Right renal pelvis (tissue), 4 donors: ENCODE measurements at regions not wholly inside any gene's neighbourhood (a gene's known extent, or its start where the extent isn't known, plus 50 kb on each side); places are given as distances from the start of the nearest gene placed in this dataset.
"Not testable (repeated sequence)": the region's sequence is repeated elsewhere in the genome, so short reads cannot be mapped to it uniquely, and the experiment has no call there.

Experiments
- DNase-seq, 4 donors: peaks; one replicate each; pipeline ENCODE4 v3.0.0-alpha.2; 2013; ENCODE audit warnings: low read depth in 4 of 4, low spot score in 3 of 4, missing footprints in 1 of 4

DNA sequence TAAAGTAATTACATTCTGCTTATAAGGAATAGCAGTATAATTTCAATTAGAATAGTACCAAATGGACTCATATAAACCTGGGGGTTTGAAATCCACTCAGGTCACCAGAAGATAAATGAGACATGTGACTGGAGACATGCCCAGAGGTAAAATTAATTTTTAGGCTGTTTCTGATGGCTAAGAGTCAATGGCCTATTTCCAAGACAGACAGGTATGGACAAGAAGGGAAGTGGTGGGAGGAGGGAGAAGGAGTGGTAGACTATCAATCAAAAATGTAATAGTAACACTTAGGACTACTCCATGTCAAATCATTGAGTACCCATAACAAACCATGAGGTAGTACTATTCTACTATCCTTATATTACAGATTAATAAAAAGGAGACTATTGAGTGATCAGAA lies 544.0 kb downstream of the GALC start:
- DNase-seq: no peak

DNA sequence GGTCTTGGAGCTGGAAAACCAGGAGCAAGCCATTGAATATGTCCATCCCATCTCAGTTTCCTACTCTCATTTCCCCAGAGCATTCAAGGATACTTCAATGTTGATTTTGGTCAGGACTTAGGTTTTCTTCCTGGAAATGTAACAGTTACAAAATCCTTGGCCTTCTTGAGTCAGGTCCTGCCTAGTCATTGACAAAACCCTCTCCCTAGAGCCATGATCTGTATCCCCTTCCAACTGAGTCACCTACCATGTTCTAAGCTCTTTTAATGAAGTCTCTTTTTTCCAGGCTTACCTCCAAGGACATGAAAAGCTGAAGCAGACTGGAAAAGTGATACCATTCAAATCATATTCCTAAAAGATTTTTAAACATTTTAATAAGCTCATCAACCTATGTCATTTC lies 549.2 kb downstream of the GALC start:
- DNase-seq: no peak

DNA sequence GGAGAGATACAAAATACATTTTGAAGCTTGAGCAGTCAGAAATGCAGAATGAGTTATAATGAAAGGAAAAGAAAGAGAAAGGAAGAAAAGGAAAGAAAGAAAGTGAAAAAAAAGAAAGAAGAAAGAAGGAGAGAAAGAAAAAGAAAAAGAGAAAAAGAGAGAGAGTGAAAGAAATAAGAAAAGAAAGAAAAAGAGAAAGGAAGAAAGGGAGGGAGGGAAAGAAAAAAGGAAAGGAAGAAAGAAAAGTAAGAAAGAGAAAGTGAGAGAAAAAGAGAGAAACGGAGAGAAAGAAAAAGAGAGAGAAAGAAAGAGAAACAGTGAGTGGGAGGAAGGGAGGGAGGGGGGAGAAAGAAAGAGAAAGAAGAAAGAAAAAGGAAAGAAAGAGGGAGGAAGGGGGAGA lies 549.9 kb downstream of the GALC start:
- no peak for DNase-seq

DNA sequence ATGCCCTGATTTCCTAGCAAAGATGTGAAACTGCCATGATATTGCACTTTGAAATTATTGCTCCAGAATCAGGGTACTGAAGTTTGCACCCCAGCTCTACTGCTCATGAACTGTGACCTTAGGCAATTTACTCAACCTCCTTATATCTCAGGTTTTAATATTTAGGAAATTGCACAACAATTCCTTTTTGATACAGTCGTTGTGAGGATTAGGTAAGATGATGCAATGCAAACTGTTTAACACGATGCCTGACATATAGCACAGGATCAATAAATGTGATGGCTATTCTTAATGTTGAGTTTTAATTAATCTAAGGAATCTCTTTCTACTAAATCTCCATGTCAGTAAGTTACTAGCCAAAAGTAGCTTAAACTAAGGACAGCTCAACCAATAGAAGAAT lies 555.8 kb downstream of the GALC start:
- DNase-seq: no peak

DNA sequence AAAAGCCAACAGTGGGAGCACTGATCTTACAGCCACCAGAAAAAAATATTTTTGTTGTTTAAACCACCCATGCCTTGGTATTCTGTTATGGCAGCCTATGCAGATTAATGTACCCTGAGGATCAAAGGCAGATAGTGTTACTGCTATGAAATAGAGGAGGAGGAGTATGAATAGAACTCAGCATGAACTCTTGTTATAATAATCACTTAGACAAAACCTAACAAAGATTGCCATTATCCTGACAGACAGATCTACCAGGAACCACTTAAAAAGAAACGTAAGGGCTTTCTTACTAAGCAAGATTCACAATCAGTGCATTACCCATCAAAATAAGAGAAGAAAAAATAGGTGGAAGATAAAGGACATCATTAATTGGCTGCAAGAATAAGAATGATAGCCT lies 558.3 kb downstream of the GALC start:
- no peak for DNase-seq

DNA sequence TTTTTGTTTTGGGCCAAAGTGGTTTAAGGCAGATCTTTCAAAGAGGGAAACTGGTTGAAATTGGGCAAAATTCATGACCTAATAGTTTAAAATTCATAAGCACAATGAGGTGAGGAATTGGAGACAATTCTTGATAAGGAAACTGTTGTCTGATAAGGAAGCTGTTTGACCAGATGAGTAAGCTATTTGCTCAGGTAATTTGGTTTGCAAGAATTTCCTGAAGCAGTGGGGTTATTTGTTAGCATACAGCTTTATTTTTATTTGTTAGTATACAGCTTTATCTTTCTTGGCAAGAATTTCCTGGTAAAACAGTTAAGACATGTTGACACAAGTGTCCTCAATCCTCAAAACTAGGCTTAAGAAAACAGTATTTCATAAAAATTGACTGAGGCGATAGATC lies 559.0 kb downstream of the GALC start:
- DNase-seq: no peak

DNA sequence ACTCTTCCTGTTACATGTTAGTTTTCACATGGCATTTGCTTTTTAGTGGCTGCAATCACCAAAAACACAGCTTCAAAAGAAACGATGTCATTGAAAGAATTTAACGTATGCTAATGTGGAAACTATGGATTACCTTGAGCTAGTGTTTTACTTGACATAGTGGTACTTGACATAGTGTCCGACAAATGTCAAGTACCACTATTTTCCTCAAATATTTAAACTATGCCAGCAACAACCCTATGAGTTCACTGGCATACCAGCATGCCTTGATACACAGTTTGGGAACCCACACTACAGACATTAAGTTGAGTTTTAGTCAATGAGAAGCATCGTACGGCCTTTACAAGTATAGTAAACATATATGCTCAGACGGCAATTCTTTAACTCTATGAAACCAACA lies 560.3 kb downstream of the GALC start:
- no peak for DNase-seq

DNA sequence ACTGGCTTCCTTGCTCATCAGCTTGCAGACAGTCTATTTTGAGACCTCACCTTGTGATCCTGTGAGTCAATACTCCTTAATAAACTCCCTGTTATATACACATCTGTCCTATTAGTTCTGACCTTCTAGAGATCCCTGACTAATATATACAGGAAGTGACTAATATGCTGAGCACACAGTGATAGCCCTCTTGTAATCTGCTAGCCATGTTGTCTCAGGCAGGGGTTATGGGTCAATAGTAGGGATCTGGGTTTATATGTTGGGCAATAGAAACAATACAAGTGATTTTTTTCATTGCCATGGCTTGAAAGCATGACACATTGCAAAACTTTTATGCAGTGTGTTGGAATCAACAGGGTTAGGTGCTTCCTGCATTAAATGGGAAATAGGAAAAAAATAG lies 562.2 kb downstream of the GALC start:
- DNase-seq: no peak

DNA sequence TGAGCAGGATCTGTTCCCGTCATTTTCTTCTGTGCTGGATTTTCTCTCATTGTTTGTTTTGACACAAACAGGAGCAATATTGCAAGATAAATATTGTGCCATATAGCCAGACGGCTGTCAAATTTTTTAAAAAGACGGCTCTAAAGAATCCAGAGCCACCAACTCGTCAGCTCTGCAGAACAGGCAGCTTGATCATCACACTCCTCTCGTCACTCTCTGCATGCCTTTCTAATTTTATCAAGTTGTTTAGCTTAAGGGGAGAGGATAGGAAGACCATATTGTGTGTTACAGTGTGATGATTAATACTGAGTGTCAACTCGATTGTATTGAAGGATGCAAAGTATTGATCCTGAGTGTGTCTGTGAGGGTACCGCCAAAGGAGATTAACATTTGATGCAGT lies 562.8 kb downstream of the GALC start:
- no peak for DNase-seq

DNA sequence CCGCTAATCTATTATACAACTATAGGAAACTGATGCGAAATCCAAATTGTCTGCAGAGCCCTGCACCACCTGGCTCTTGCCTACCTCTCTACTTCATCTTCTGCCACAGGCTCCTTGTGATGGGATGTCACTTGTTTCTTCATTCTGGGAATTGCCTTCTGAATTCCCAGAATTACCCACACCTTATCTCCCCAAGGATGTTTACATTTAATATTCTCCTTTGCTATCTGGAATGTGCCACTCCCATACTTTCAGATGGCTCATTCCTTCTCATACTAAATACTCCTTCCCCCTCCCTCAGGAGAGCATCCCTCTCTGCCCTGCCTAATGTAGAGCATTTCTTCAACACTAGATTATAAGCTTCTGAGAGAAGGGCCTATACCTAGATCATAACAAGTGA lies 573.1 kb downstream of the GALC start:
- DNase-seq: no peak

DNA sequence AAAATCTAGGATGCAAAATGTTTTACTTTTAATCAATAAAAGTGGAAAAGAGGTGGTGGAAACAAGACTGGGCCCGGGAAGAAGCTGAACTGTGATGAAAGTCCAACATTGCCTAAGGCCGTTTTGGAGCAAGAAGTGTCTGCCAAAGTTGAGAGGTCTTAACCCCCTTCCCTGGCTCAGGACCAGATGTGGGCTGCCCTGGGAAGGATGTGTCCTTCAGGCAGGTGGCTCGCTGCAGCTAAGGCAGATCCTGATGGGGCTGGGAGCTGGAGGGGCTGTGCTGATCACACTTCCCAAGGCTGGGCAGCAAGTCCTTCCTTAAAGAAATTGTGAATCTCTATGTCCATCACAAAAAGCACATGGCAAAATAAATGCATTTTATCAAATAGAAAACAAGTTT lies 581.6 kb downstream of the GALC start:
- no peak for DNase-seq

DNA sequence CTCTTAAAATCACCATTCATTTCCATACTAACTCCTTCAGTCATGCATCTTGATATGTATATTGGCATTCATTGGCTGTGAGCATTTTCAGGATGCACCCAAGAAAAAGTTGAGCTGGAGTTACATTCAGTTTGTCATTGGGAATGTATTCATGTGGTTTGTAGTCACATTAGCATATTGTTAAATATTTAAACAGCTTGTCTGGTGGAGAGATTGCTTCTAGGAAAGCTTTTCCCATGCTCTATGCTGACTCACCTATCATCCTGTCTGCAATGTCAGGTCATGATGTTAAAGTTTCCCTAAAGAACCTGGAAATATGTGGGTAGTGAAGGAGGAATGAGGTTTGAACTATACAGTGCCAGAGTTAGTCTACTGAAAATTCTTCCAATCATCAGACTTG lies 583.6 kb downstream of the GALC start:
- DNase-seq: no peak

DNA sequence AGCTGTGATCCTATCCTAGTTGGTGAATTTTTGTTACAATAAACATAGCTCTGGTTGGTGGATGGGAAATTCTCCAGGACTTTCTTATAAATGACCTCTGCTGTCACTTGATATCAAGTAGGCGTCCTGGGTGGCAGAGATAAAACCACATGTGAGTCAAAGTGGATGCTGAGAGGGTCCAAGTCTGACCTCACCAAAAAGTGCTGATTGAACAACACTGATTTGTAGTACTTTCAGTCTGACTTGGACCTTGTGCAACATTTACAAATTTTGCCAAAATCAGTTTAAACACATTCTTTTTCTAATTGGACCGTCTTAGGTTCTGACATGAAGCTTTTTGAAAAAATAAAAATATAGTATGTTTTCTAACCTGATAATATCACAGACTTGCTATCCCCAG lies 585.6 kb downstream of the GALC start:
- DNase-seq: no peak

DNA sequence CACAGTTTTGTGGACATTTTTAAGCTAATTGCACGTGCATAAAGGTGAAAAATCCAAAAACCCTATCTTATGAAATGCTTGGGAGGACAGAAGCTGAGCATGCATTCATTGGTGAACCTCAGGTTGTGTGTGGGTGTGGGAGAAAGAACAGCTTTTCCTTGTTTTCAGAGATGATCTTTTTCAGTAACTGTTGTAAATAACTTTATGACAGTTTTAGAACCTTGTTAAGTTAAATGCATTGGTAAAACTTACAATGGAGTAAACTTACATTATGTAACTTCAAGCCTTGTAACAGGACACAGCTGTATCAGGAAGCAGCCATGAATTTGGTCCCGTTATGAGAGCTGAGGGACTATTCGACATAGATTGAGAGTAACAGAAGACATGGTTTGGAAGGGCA lies 587.4 kb downstream of the GALC start:
- peak in 2 of 4 donors; percentile 13 to 37 for DNase-seq

DNA sequence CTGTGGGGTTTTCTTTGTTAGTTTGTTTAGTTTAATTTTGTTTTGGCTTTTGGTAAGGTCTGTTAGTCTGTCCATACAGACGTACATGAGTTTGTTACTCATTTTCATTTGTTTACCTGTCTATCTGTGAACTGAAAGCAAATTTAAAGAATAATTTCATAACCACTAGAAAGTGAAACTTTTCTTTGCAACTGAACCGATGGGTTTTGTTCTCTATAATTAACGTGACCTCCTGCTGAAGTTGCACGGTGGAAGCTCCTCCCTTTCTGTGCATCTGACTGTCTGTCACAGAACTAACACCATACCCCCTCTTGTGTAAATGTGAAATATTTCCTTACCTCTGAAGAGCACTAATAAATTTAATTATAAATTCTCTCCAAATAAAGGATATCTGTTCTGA lies 595.5 kb downstream of the GALC start:
- no peak for DNase-seq

DNA sequence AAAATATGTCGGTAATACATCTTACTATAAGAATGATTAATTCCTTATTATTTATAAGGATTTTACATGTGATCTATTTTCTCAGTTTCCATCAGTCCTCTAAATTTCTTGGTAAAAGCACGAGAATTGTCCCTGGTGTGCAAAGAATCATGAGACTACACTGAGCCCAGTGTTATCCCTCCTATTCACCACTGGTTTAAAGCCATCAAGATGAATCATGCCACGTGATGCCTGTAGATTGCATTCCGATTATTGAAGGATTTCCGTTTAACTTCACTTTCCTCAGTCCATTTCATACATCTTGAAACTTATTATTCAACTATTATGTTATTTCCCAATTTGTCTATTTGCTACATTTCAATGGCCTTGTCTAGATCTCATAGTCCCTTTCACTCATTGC lies 601.9 kb downstream of the GALC start:
- no peak for DNase-seq

DNA sequence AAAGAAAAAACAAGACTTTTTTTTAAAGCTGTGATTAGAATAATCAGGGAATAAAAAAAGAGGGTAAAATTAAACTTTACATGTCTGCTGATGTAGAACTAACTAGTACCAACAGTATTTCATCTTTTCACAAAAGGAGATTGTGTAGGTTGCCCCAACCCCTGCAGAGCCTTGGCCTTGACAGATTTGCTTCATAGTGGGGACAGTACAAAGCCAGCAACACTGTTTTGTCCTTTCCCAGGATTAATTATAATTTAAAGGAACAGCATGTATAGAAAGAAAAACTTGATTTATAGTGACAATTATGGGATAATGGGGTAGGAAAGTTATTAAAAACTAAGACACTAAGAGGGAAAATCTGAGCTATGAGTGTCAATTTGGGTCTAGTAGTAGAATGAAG lies 604.0 kb downstream of the GALC start:
- DNase-seq: no peak

DNA sequence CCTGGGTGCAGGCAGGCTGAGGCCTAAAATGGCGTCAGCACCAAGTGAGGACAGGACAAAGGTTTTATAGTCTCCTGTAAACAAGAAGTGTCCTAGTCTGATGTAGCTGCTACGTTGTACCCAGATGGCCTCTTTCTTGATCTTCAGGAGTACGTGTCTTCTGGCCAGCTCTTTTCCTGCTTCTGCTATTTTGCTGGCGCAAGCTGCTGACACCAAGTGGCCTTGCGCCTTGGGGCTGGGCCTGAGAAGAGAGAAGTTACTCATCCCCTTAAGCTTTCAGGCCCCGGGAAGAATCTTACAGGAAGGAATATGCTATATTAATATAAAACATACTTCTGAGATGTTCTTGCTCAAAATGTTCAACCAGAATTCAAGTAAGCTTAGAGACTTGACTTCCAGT lies 605.2 kb downstream of the GALC start:
- DNase-seq: no peak

DNA sequence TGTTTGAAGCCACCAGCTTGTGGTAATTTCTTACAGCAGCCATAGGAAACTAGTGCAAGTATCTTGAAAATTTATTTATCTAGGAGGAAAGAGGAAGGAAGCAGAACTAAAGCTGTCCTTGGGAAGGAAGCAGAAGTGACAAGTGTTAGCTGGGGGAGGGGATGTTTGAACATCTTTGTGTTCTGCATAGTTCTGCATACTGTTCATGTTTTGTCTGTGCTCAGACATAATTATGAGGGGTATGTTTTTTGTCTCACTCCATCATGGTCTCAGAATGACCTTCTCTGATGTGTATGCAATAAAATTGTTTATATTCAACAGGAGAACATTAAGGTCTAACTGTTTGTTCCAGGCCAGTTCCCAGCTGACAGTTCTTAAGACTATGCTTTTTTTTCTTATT lies 606.5 kb downstream of the GALC start:
- DNase-seq: peak in 2 of 4 donors; percentile 7 to 36

DNA sequence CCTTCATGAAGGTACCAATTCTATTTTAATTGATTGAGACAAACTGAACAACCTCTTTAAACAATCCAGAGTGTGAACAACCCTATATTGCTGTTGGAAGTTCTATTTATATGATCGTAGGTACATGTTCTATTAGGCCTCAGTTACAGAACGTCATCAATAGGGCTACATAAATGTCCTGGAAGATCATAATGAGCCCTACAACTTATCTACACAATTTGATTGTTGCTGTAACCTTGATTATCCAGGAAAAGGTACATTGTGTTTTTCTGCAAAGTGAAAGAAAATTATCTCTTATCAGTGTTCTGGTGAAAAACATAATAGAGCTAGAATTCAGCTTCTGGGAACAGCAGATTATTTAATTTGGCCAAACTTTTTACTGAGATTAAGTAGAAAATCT lies 612.9 kb downstream of the GALC start:
- no peak for DNase-seq

DNA sequence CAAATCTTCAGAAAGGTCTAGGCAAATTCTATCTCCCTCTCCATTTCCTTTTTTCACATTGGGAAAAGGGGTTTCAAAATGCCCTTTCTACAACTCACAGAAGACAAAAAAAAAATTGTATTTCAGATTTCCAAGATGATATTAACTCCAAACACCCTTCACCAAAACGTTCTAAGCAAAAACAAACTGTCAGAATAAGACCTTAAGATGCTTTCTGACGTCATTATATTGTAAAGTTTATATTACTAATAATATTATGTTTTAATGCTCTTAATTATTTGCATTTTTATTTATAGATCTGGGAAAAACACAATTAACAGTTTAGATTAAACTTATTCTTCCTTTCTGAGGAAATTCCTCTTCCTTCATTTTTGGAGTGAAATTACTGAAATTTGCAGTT lies 624.2 kb downstream of the GALC start:
- no peak for DNase-seq

DNA sequence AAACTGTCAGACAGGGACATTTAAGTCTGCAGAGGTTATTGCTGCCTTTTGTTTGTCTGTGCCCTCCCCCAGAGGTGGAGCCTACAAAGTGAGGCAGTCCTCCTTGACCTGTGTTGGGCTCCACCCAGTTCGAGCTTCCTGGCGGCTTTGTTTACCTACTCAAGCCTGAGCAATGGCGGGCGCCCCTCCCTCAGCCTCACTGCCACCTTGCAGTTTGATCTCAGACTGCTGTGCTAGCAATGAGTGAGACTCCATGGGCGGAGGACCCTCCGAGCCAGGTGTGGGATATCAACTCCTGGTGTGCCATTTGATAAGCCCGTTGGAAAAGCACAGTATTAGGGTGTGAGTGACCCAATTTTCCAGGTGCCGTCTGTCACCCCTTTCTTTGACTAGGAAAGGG lies 632.7 kb downstream of the GALC start:
- not testable (repeated sequence) for DNase-seq

DNA sequence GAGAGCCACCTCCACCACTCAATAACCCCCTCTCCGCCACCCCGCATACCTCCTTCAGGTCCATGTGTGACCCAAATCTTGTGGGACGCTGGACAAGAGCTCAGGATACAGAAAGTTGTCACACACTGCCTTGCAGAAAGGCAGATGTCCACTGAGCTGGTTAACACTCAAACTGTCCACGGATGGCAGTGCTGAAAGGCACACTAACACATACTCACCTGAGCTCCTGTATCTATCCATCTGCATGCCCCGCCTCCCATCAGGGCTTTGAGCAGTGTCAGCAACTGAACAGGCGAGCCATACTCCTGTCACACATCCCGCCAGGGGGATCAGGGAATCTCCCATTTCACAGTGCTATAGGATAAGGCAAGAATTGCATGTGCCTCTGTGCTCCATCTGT lies 642.0 kb downstream of the GALC start:
- DNase-seq: no peak

DNA sequence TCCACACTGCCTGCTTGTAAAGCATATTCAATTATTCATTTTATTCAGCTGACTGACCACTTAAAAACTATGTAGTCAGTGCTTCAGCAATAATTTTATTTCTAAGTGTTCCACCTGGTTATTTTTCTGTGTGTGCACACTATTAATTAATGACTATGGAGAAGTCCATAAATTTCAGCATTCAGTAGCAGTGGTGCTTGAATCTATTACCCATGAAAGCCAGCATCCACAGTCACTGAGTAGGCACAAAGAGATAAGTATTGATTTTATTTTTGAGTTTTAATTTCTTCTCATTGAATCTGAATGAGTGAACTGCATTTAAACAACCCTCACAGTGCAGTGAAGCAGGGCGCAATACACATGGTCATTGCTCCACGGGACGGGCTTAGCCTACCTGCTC lies 643.1 kb downstream of the GALC start:
- DNase-seq: no peak
